CD14-positive monocyte (primary cell): ENCODE measurements at regions not wholly inside any gene's neighbourhood (a gene's known extent, or its start where the extent isn't known, plus 50 kb on each side); places are given as distances from the start of the nearest gene placed in this dataset.

Experiments
- DNase-seq, 3 donors: peaks; one replicate each; pipeline ENCODE4 v3.0.0-alpha.2; 2011 to 2022
- H2AFZ ChIP-seq: 2 replicates; pipeline ENCODE4 v1.6.0; 2012; ENCODE audit warnings: mild to moderate bottlenecking, low read depth, low read length, inconsistent platforms; ENCODE audit not compliant: insufficient read depth, poor library complexity, severe bottlenecking
- H3K27ac ChIP-seq, 2 donors: 1 replicate in 1 of 2; 2 replicates in 1 of 2; pipeline ENCODE4 v1.5.1; 2012 to 2013; ENCODE audit warnings: low read length in 2 of 2, control low read depth in 1 of 2, inconsistent platforms in 1 of 2, low read depth in 1 of 2, mild to moderate bottlenecking in 1 of 2
- H3K27me3 ChIP-seq, 2 donors: one replicate each; pipeline versions ENCODE4 v1.6.0 to v1.6.1; 2011 to 2013; ENCODE audit warnings: low read length in 2 of 2; ENCODE audit not compliant: control insufficient read depth in 2 of 2, insufficient read depth in 2 of 2
- H3K36me3 ChIP-seq, 2 donors: replicated peaks in 1 of 2; 1 replicate in 1 of 2; 2 replicates in 1 of 2; pipeline versions ENCODE4 v1.5.1 to v1.6.1; 2012 to 2013; ENCODE audit warnings: low read length in 2 of 2, control low read depth in 1 of 2, inconsistent platforms in 1 of 2, mild to moderate bottlenecking in 1 of 2; ENCODE audit not compliant: insufficient read depth in 2 of 2, control insufficient read depth in 1 of 2
- H3K4me1 ChIP-seq, 2 donors: 1 replicate in 1 of 2; 2 replicates in 1 of 2; pipeline versions ENCODE4 v1.5.1 to v1.6.1; 2012 to 2013; ENCODE audit warnings: low read length in 2 of 2, control low read depth in 1 of 2, inconsistent platforms in 1 of 2, mild to moderate bottlenecking in 1 of 2, moderate library complexity in 1 of 2; ENCODE audit not compliant: insufficient read depth in 2 of 2, control insufficient read depth in 1 of 2
- H3K4me2 ChIP-seq: replicated peaks from 2 replicates; pipeline ENCODE3; 2012; ENCODE audit warnings: low read length, moderate library complexity, mild to moderate bottlenecking; ENCODE audit not compliant: poor library complexity, severe bottlenecking; ENCODE audit errors: extremely low read depth
- H3K4me3 ChIP-seq, 3 experiments: fragments of 200-600 bp in 1 of 3; sonication (generic) in 1 of 3; replicated peaks in 1 of 3; 1 replicate in 2 of 3; 2 replicates in 1 of 3; pipeline ENCODE4 v1.5.1; 2011 to 2013; ENCODE audit warnings: low read length in 3 of 3, mild to moderate bottlenecking in 3 of 3, control low read depth in 2 of 3, low read depth in 2 of 3, inconsistent platforms in 1 of 3, moderate library complexity in 1 of 3
- H3K79me2 ChIP-seq: 2 replicates; pipeline ENCODE4 v1.6.0; 2012; ENCODE audit warnings: mild to moderate bottlenecking, control low read depth, inconsistent platforms, low read length, moderate library complexity; ENCODE audit not compliant: insufficient read depth
- H3K9ac ChIP-seq: 2 replicates; pipeline ENCODE4 v1.6.0; 2017; ENCODE audit warnings: low read length, mild to moderate bottlenecking; ENCODE audit not compliant: insufficient read depth, poor library complexity, severe bottlenecking
- H3K9me3 ChIP-seq, 2 donors: replicated peaks in 1 of 2; 1 replicate in 1 of 2; 2 replicates in 1 of 2; pipeline versions ENCODE4 v1.5.1 to v1.6.1; 2012 to 2013; ENCODE audit warnings: low read length in 2 of 2, control low read depth in 1 of 2; ENCODE audit not compliant: control insufficient read depth in 1 of 2, insufficient read depth in 1 of 2
- H4K20me1 ChIP-seq: 2 replicates; pipeline ENCODE4 v1.6.0; 2012; ENCODE audit warnings: mild to moderate bottlenecking, low read length, control low read depth, moderate library complexity; ENCODE audit not compliant: insufficient read depth
- H3K27ac Mint-ChIP-seq, 7 donors: one replicate each; pipeline ENCODE4 v1.8.0; 2020; ENCODE audit warnings: mild to moderate bottlenecking in 7 of 7, mixed read lengths in 7 of 7, moderate library complexity in 6 of 7, inconsistent platforms in 2 of 7
- H3K27me3 Mint-ChIP-seq, 3 donors: one replicate each; pipeline ENCODE4 v1.8.0; 2021 to 2022; ENCODE audit warnings: low read depth in 3 of 3, mild to moderate bottlenecking in 3 of 3, mixed read lengths in 3 of 3, moderate library complexity in 3 of 3, inconsistent platforms in 1 of 3
- H3K36me3 Mint-ChIP-seq, 2 donors: one replicate each; pipeline ENCODE4 v1.8.0; 2020; ENCODE audit warnings: mixed read lengths in 2 of 2, inconsistent platforms in 1 of 2, mild to moderate bottlenecking in 1 of 2
- H3K4me1 Mint-ChIP-seq: one replicate; pipeline ENCODE4 v1.8.0; 2020; ENCODE audit warnings: mild to moderate bottlenecking, mixed read lengths
- H3K4me3 Mint-ChIP-seq, 2 donors: one replicate each; pipeline ENCODE4 v1.8.0; 2020; ENCODE audit warnings: mild to moderate bottlenecking in 2 of 2, mixed read lengths in 2 of 2, moderate library complexity in 1 of 2
- H3K9me3 Mint-ChIP-seq, 7 donors: one replicate each; pipeline ENCODE4 v1.8.0; 2020 to 2022; ENCODE audit warnings: mixed read lengths in 7 of 7, mild to moderate bottlenecking in 6 of 7, moderate library complexity in 6 of 7, inconsistent platforms in 2 of 7
- CTCF ChIP-seq: fragments of 200-600 bp; IDR thresholded peaks from one replicate; pipeline ENCODE4 v1.8.0; 2022; ENCODE audit warnings: antibody characterized with exemption, mild to moderate bottlenecking
- WGBS: methylation state at CpG from one replicate; pipeline ENCODE4 v1.1.5; 2013; ENCODE audit warnings: missing lambda C conversion rate; ENCODE audit not compliant: insufficient coverage; 5-methylcytosine and 5-hydroxymethylcytosine counted together
- intact Hi-C, 2 donors: fragments of 100-400 bp; cut with micrococcal nuclease; formaldehyde crosslinking; loops; one replicate each; pipeline versions ENCODE4 v1.15.0 to v1.15.1; 2023

DNA sequence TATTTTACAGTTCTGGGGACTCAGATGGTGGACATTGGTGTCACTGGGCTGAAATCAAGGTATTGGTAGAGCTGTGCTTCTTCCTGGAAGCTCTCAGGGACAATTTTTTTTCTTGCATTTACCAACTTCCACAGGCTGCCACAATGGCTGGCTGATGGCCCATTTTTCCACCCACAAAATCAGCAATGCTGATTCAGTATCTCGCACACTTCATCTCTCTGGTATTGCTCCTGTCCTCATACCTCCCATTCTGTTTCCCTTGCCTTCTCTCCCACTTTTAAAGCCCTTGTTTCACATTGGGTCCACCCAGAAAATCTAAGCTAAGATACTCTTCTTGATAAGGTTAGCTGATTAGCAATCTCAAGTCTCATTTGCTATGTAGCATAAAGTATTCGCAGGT lies 530.9 kb upstream of the POM121L12 start:
- H3K4me1 ChIP-seq, result no peaks in the 10 kb centered on the region
- no peak overlapping the region for H3K9ac ChIP-seq
- Mint-ChIP-seq H3K4me1 (peaks cover 2% of the 10 kb centered on the region), H3K27me3 (peaks cover 0 to 4% (median 0%) of the 10 kb centered on the region in 3 donors), H3K9me3 (no peaks in the 10 kb centered on the region), H3K27ac (no peak overlapping the region), H3K4me3 (no peak overlapping the region), H3K36me3 (no peaks in the 10 kb centered on the region)
- peaks cover 0 to 3% of the 10 kb centered on the region in 2 donors for H3K9me3 ChIP-seq
- no peak overlapping the region for H3K4me3 ChIP-seq
- H2AFZ ChIP-seq, result no peak overlapping the region
- no peaks in the 10 kb centered on the region for H4K20me1 ChIP-seq
- 91% methylated on average over 1 of the region's 2 CpGs for WGBS
- H3K79me2 ChIP-seq, result no peaks in the 10 kb centered on the region
- no peak overlapping the region for H3K27ac ChIP-seq
- no peak for TF ChIP-seq CTCF
- no peak for DNase-seq
- H3K4me2 ChIP-seq, result no peak overlapping the region
- H3K36me3 ChIP-seq, result no peaks in the 10 kb centered on the region
- no peaks in the 10 kb centered on the region for H3K27me3 ChIP-seq
- intact Hi-C loops, result no loop called here

GRCh38 chr7:52502281-52502680 lies 533.2 kb upstream of the POM121L12 start:
- intact Hi-C loops, result no loop called here
- TF ChIP-seq CTCF, result no peak

More at GRCh38 chr7:52502281-52502680, 533.2 kb upstream of the POM121L12 start:
- Histone ChIP-seq H3K4me1 (no peaks in the 10 kb centered on the region), H3K4me3 (no peak overlapping the region), H3K4me2 (no peak overlapping the region), H3K9ac (no peak overlapping the region), H4K20me1 (no peaks in the 10 kb centered on the region), H3K9me3 (peaks cover 0 to 3% of the 10 kb centered on the region in 2 donors), H2AFZ (no peak overlapping the region), H3K36me3 (no peaks in the 10 kb centered on the region), H3K27me3 (no peaks in the 10 kb centered on the region), H3K27ac (no peak overlapping the region), H3K79me2 (no peaks in the 10 kb centered on the region)
- no peaks in the 10 kb centered on the region for H3K4me1 Mint-ChIP-seq
- H3K4me3 Mint-ChIP-seq, result no peak overlapping the region
- 82% methylated on average over 1 of the region's 4 CpGs for WGBS
- H3K36me3 Mint-ChIP-seq, result no peaks in the 10 kb centered on the region
- no peaks in the 10 kb centered on the region for H3K9me3 Mint-ChIP-seq
- H3K27me3 Mint-ChIP-seq, result no peaks in the 10 kb centered on the region
- H3K27ac Mint-ChIP-seq, result no peak overlapping the region
- no peak for DNase-seq
